Transverse colon (tissue), 4 donors: ENCODE measurements at regions not wholly inside any gene's neighbourhood (a gene's known extent, or its start where the extent isn't known, plus 50 kb on each side); places are given as distances from the start of the nearest gene placed in this dataset.

Experiments
- DNase-seq: peaks from one replicate; pipeline ENCODE4 v3.0.0-alpha.2; 2019
- H3K27ac ChIP-seq, 4 donors: fragments of 200-600 bp; sonication (generic); 2 replicates each; pipeline ENCODE4 v1.5.1; 2016 to 2018; ENCODE audit warnings: inconsistent platforms in 4 of 4
- H3K27me3 ChIP-seq: fragments of 200-600 bp; sonication (generic); 2 replicates; pipeline ENCODE4 v1.5.1; 2017; ENCODE audit warnings: inconsistent platforms
- H3K36me3 ChIP-seq, 4 donors: fragments of 200-600 bp; sonication (generic); 2 replicates each; pipeline ENCODE4 v1.5.1; 2017 to 2019; ENCODE audit warnings: inconsistent platforms in 4 of 4
- H3K4me1 ChIP-seq, 4 donors: fragments of 200-600 bp; sonication (generic); 2 replicates each; pipeline ENCODE4 v1.5.1; 2017 to 2020; ENCODE audit warnings: inconsistent platforms in 4 of 4
- H3K4me3 ChIP-seq, 4 donors: fragments of 200-600 bp; sonication (generic); 1 replicate in 1 of 4; 2 replicates in 3 of 4; pipeline versions ENCODE4 v1.5.1 to v1.6.1; 2017 to 2019; ENCODE audit warnings: inconsistent platforms in 4 of 4
- H3K9me3 ChIP-seq, 2 donors: fragments of 200-600 bp; sonication (generic); 2 replicates each; pipeline ENCODE4 v1.5.1; 2017 to 2019; ENCODE audit warnings: inconsistent platforms in 2 of 2
- EP300 ChIP-seq: sonication (generic); formaldehyde crosslinking; IDR thresholded peaks from one replicate; pipeline ENCODE4 v1.6.1; 2017; ENCODE audit warnings: antibody characterized with exemption, low read depth
- POLR2A ChIP-seq: fragments of 450-650 bp; IDR thresholded peaks from one replicate; pipeline ENCODE4 v1.6.1; 2016; ENCODE audit warnings: antibody characterized with exemption, mild to moderate bottlenecking, moderate library complexity
- POLR2AphosphoS5 ChIP-seq, 3 donors: sonication (generic); formaldehyde crosslinking; IDR thresholded peaks; one replicate each; pipeline ENCODE4 v1.6.1; 2016; ENCODE audit warnings: antibody characterized with exemption in 3 of 3
- WGBS, 2 donors: methylation state at CpG; one replicate each; pipeline ENCODE4 v1.1.5; 2018; ENCODE audit warnings: low coverage in 1 of 2; 5-methylcytosine and 5-hydroxymethylcytosine counted together
- in situ Hi-C, 4 donors: fragments of 200-750 bp; cut with MboI; loops; one replicate each; pipeline versions ENCODE4 v1.15.0 to v1.15.1; 2017; ENCODE audit warnings: low sequenced_read_pairs in 3 of 4, low pct_ligation_motif_present in 1 of 4, low pct_unique_long_range_greater_than_20kb in 1 of 4
- intact Hi-C: fragments of 100-400 bp; cut with DNase I; formaldehyde crosslinking; loops from one replicate; pipeline ENCODE4 v1.15.1; 2023; ENCODE audit warnings: low total_unique reads
- TF ChIP-seq, protein P1 (sequence below), 5 experiments: fragments of 200-600 bp in 3 of 5; fragments of 450-650 bp in 2 of 5; sonication (generic) in 3 of 5; IDR thresholded peaks; 1 replicate in 2 of 5; 2 replicates in 3 of 5; pipeline ENCODE4 v1.5.1; 2016 to 2017; ENCODE audit warnings: antibody characterized with exemption in 5 of 5, inconsistent platforms in 3 of 5, mild to moderate bottlenecking in 2 of 5, moderate library complexity in 1 of 5

DNA sequence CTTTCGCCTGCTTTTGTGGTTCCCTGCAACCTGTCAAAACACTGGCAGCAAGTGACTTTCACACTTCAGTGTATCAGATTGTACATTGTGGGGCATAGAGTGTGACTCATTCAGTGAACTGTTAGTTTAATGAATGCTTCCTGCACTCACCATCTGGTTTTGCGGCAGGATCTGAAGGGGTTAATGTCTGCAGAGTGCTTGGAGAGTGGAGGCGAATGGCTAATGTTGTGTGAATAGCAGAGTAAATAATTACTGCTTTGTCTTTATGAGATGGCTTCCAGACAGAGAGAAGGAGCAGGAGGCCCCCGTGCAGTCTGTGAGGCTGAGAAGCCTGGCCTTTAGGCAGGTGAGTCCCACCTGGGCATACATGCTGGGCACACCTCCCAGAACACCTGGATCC, 454.3 kb upstream of the KIRREL3 start:
- 37 to 52% methylated on average over 3 to 4 of the region's 4 CpGs for WGBS, 2 donors
- in situ Hi-C loops: no loop called here
- Histone ChIP-seq H3K9me3 (no peaks in the 10 kb centered on the region), H3K27ac (no peak overlapping the region), H3K4me3 (no peak overlapping the region), H3K4me1 (no peaks in the 10 kb centered on the region), H3K27me3 (no peaks in the 10 kb centered on the region), H3K36me3 (no peaks in the 10 kb centered on the region)
- TF ChIP-seq, protein P1, sequence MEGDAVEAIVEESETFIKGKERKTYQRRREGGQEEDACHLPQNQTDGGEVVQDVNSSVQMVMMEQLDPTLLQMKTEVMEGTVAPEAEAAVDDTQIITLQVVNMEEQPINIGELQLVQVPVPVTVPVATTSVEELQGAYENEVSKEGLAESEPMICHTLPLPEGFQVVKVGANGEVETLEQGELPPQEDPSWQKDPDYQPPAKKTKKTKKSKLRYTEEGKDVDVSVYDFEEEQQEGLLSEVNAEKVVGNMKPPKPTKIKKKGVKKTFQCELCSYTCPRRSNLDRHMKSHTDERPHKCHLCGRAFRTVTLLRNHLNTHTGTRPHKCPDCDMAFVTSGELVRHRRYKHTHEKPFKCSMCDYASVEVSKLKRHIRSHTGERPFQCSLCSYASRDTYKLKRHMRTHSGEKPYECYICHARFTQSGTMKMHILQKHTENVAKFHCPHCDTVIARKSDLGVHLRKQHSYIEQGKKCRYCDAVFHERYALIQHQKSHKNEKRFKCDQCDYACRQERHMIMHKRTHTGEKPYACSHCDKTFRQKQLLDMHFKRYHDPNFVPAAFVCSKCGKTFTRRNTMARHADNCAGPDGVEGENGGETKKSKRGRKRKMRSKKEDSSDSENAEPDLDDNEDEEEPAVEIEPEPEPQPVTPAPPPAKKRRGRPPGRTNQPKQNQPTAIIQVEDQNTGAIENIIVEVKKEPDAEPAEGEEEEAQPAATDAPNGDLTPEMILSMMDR (IDR thresholded peaks at IDR 0.05): no peak
- no peak for TF ChIP-seq POLR2A
- TF ChIP-seq POLR2AphosphoS5 (IDR thresholded peaks at IDR 0.05): no peak
- TF ChIP-seq EP300: no peak
- intact Hi-C loops: loop anchor here (1.0 kb wide), 1 partner anchor 25 kb away; no protein-coding TSS in a partner anchor
- no peak for DNase-seq

DNA sequence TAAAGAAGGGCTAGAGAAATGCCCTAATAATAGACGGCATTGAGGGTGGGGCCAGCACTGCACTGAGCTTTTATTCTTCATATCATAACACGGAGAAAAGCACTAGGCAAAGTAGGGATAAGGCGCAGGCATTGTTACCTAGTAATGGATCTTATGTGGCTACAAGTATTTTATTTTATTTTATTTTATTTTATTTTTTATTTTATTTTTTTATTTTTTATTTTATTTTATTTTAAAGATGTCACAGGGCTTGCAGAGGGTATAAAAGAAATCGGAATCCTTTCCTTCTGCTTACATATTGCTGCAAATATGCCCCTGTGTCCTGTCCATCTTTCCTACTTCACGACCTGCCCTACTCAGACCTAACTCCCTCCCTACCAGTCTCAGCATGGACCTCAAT, 452.0 kb upstream of the KIRREL3 start:
- TF ChIP-seq EP300 (no peak), POLR2A (no peak), POLR2AphosphoS5 (IDR thresholded peaks at IDR 0.05) (no peak)
- TF ChIP-seq, protein P1 (IDR thresholded peaks at IDR 0.05): no peak
- no peak for DNase-seq
- H3K27me3 ChIP-seq: no peaks in the 10 kb centered on the region
- no peaks in the 10 kb centered on the region for H3K9me3 ChIP-seq
- intact Hi-C loops (no loop called here), in situ Hi-C loops (no loop called here)
- H3K4me1 ChIP-seq: no peaks in the 10 kb centered on the region
- H3K36me3 ChIP-seq: no peaks in the 10 kb centered on the region
- 79 to 80% methylated on average over 4 to 5 of the region's 5 CpGs for WGBS, 2 donors
- H3K4me3 ChIP-seq: no peak overlapping the region
- no peak overlapping the region for H3K27ac ChIP-seq

DNA sequence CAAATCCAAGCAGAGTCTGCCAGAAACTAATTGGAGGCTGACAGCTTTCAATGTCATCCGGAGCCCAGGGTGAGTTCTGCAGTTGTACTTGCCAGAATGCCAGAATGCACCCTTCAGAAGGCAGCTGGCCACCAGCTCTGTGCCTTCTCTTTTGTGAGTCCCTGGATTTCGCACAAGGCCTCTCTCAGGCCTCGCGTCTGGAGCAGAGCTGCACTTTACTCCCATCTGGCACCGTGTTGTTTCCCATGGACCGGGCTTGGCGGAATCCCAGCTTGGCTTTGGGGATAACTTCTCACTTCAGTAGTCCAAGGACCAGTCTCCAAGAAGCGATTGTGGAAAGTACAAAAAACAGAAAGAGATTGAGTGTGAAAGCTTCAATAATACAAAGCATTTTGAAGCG, 451.3 kb upstream of the KIRREL3 start:
- no peaks in the 10 kb centered on the region for H3K4me1 ChIP-seq
- no peak for DNase-seq
- H3K27ac ChIP-seq: no peak overlapping the region
- no peak overlapping the region for H3K4me3 ChIP-seq
- no peaks in the 10 kb centered on the region for H3K36me3 ChIP-seq
- in situ Hi-C loops (no loop called here), intact Hi-C loops (no loop called here)
- 53 to 79% methylated on average over 3 to 9 of the region's 9 CpGs for WGBS, 2 donors
- TF ChIP-seq, protein P1 (IDR thresholded peaks at IDR 0.05): no peak
- TF ChIP-seq EP300 (no peak), POLR2AphosphoS5 (IDR thresholded peaks at IDR 0.05) (no peak), POLR2A (no peak)
- no peaks in the 10 kb centered on the region for H3K9me3 ChIP-seq
- no peaks in the 10 kb centered on the region for H3K27me3 ChIP-seq

DNA sequence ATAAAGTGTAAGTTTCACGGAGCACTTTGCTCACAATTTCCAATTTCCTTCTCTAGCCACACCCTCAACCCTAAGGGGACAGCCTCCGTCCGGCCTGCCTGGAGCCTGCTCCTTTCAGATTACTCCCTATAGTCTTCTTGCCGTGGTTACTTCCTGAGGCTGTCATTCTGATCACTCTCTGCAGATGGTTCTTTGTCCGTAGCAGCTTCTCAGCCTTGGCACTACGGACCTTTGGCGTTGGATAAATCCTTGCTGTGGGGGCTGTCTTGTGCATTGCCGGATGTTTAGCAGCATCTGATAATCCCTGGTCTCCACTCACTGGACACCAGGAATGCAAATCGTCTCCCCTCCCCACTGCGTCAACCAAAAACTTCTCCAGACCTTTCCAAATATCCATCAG, 447.5 kb upstream of the KIRREL3 start:
- intact Hi-C loops: no loop called here
- 82 to 93% methylated on average over 7 to 10 of the region's 10 CpGs for WGBS, 2 donors
- no peak for TF ChIP-seq POLR2A
- TF ChIP-seq EP300: no peak
- no peak for TF ChIP-seq POLR2AphosphoS5 (IDR thresholded peaks at IDR 0.05)
- TF ChIP-seq, protein P1 (IDR thresholded peaks at IDR 0.05): no peak
- H3K4me3 ChIP-seq: no peak overlapping the region
- H3K9me3 ChIP-seq: no peaks in the 10 kb centered on the region
- H3K36me3 ChIP-seq: no peaks in the 10 kb centered on the region
- H3K4me1 ChIP-seq: no peaks in the 10 kb centered on the region
- DNase-seq: no peak
- in situ Hi-C loops: no loop called here
- H3K27ac ChIP-seq: no peak overlapping the region
- H3K27me3 ChIP-seq: no peaks in the 10 kb centered on the region
